ENCODE measurements at regions not wholly inside any gene's neighbourhood (a gene's known extent, or its start where the extent isn't known, plus 50 kb on each side); places are given as distances from the start of the nearest gene placed in this dataset.

DNA sequence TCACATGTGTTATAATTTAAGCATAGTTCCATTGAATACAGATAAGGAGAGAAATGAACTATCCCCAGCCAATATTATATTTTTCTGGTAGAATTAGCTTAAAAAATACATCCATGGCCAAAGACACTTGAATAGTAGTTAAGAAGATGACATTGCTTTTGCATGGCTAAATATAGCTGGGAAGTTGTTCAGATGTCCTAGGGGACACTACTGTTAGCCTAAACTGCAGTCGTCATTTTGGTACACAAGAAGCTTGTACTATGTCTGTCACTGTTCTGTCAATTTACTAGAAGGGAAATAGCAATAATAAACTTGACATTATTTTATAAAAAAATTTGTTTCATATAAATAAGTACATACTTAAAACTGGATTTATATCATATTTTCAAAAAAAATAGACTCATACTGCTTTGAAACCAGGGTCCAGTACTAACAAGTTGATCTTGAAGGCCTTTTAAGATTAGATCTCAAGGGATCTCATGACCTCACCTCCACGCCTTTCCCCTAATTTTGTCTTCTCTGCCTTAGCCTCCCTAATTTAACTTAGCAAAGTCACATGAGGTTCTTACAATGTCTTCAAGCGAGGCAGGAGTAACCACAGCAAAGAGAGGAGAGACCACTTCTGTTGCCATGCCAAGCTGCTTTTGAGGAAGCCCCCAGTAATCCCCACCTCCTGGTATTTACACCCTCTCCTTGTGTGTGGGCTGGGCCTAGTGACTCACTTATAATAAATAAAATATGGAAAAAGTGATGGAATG, 81.0 kb downstream of the AVPR1A start:
- WGBS, 2 donors, result 75 to 84% methylated on average over 3 of the region's 3 CpGs
- intact Hi-C loops (cut with DNase I), result no loop called here
- TF ChIP-seq, protein P1, sequence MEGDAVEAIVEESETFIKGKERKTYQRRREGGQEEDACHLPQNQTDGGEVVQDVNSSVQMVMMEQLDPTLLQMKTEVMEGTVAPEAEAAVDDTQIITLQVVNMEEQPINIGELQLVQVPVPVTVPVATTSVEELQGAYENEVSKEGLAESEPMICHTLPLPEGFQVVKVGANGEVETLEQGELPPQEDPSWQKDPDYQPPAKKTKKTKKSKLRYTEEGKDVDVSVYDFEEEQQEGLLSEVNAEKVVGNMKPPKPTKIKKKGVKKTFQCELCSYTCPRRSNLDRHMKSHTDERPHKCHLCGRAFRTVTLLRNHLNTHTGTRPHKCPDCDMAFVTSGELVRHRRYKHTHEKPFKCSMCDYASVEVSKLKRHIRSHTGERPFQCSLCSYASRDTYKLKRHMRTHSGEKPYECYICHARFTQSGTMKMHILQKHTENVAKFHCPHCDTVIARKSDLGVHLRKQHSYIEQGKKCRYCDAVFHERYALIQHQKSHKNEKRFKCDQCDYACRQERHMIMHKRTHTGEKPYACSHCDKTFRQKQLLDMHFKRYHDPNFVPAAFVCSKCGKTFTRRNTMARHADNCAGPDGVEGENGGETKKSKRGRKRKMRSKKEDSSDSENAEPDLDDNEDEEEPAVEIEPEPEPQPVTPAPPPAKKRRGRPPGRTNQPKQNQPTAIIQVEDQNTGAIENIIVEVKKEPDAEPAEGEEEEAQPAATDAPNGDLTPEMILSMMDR (IDR thresholded peaks at IDR 0.05), result no peak
- TF ChIP-seq POLR2AphosphoS5 (IDR thresholded peaks at IDR 0.05) (no peak), EP300 (IDR thresholded peaks at IDR 0.05) (no peak), POLR2A (IDR thresholded peaks at IDR 0.05) (no peak)
- Histone ChIP-seq H3K36me3 (no peaks in the 10 kb centered on the region), H3K27me3 (no peaks in the 10 kb centered on the region), H3K4me3 (no peak overlapping the region), H3K9me3 (no peaks in the 10 kb centered on the region), H3K27ac (no peak overlapping the region), H3K4me1 (no peaks in the 10 kb centered on the region)
- DNase-seq, result no peak

DNA sequence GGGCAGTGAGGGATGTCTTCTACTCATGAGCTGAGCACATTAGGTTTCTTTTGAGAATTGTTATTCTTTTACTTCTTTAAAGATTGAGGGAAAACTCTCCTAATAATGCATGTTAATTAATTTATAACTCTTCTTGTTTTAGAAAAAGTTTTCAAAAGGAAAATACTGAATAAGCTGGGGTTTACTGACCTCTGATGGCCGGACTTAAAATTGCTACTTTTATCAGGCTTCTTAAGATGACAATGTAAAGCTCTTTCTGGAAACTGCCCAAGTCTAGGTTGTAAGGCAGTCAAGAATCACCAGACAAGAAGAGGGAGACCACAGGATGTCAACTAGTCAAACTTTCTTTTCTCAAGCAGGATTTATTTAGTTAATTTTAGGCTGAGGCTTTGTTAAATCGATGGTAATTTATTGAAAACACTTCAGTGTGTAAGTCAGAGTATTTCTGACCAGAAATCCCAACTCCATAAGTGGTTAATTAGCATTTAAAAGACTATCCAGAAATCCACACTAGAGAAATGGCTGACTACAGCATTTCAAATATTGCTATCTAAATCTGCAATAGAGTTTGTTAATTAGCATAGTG, 82.1 kb downstream of the AVPR1A start:
- no peak for DNase-seq
- Histone ChIP-seq H3K4me3 (no peak overlapping the region), H3K36me3 (no peaks in the 10 kb centered on the region), H3K9me3 (no peaks in the 10 kb centered on the region), H3K4me1 (no peaks in the 10 kb centered on the region), H3K27me3 (no peaks in the 10 kb centered on the region), H3K27ac (no peak overlapping the region)
- TF ChIP-seq, protein P1 (IDR thresholded peaks at IDR 0.05), result peak in 1 of 4 experiments; percentile 13
- TF ChIP-seq EP300 (IDR thresholded peaks at IDR 0.05) (no peak), POLR2AphosphoS5 (IDR thresholded peaks at IDR 0.05) (no peak), POLR2A (IDR thresholded peaks at IDR 0.05) (no peak)
- intact Hi-C loops (cut with DNase I), result no loop called here
- WGBS, 2 donors, result 2 to 4% methylated on average over 2 of the region's 2 CpGs

DNA sequence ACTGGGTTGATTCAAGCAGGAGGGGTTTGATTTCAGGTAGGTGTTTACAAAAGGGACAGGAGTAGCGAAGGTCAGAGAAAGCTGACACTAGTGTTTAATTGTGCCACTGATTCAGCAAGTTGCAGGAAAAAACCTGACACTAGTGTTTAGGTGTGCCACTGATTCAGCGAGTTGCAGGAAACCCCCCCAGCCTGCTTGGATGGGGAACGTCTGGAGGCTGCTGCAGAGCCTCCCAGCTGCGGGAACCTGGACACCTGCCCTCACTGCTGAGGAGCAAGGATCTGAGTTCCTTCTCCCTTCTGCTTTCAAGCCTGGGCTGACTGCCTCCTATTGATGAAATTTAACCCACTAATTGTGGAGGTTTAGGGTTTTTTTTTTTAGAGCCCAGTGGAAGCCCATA, 84.2 kb downstream of the AVPR1A start:
- intact Hi-C loops (cut with DNase I), result no loop called here
- 20 to 30% methylated on average over 4 of the region's 4 CpGs for WGBS, 2 donors
- no peaks in the 10 kb centered on the region for H3K36me3 ChIP-seq

DNA sequence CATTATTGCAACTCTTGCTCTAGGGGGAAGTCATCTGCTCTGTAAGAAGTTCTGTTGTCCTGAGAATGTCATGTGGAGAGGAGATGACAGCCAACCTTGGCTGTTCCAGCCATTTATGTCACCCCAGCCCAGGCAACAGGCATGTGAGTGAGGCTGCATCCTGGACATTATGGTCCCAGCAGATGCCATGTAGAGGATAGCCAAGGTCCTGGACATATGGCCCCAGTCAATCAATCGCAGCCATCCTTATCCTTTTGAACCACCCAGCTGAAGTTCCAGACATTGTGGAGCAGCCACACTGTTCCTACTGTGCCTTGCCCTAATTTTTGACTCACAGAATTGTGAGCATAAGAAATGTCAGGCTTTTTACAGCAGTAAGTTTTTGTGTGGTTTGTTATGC, 84.9 kb downstream of the AVPR1A start:
- Histone ChIP-seq H3K4me1 (no peaks in the 10 kb centered on the region), H3K27me3 (no peaks in the 10 kb centered on the region), H3K9me3 (no peaks in the 10 kb centered on the region), H3K27ac (no peak overlapping the region), H3K4me3 (no peak overlapping the region), H3K36me3 (no peaks in the 10 kb centered on the region)
- DNase-seq, result no peak
- 90 to 97% methylated on average over 1 of the region's 1 CpG for WGBS, 2 donors
- intact Hi-C loops (cut with DNase I), result no loop called here
- TF ChIP-seq, protein P1 (IDR thresholded peaks at IDR 0.05), result no peak
- TF ChIP-seq POLR2A (IDR thresholded peaks at IDR 0.05), result no peak
- no peak for TF ChIP-seq POLR2AphosphoS5 (IDR thresholded peaks at IDR 0.05)
- no peak for TF ChIP-seq EP300 (IDR thresholded peaks at IDR 0.05)

More for the DNA sequence above, 84.2 kb downstream of the AVPR1A start:
- Histone ChIP-seq H3K9me3 (no peaks in the 10 kb centered on the region), H3K4me3 (no peak overlapping the region), H3K27ac (no peak overlapping the region), H3K4me1 (no peaks in the 10 kb centered on the region), H3K27me3 (no peaks in the 10 kb centered on the region)
- no peak for DNase-seq
- TF ChIP-seq, protein P1 (IDR thresholded peaks at IDR 0.05), result no peak
- no peak for TF ChIP-seq POLR2A (IDR thresholded peaks at IDR 0.05)
- no peak for TF ChIP-seq EP300 (IDR thresholded peaks at IDR 0.05)
- no peak for TF ChIP-seq POLR2AphosphoS5 (IDR thresholded peaks at IDR 0.05)
